ENCODE measurements at regions not wholly inside any gene's neighbourhood (a gene's known extent, or its start where the extent isn't known, plus 50 kb on each side); places are given as distances from the start of the nearest gene placed in this dataset.
A peak's percentile ranks its signal among the peaks of the same experiment; 100 is the strongest.
"Not testable (repeated sequence)": the region's sequence is repeated elsewhere in the genome, so short reads cannot be mapped to it uniquely, and the experiment has no call there.

DNA sequence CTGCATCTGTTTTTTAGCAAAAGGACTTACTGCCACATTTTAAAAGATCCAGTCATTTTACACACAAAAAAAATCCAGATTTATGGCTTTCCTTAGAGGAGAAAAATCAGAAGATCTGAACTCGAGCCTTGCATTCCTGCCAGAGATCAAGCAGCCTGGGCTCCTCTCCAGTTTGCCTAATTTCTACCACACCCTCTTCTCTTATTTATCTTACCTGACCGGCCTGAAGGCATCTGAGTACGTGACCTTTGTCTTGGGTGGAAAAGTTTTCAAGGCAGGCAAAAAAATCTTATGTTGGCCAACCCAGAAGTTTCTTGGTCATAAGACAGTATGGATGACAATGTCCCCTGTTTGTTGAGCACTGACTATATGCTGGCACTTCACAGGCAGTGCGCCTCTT lies 60.3 kb downstream of the CHRD start:
- DNase-seq (ENCODE audit: low read depth in 2 of 2), result no peak

- DNase-seq (ENCODE audit: low read depth in 2 of 2), result peak in 1 of 2 donors; percentile 29
Measured at GRCh38 chr3:184441202-184441900, 61.5 kb downstream of the CHRD start.

DNA sequence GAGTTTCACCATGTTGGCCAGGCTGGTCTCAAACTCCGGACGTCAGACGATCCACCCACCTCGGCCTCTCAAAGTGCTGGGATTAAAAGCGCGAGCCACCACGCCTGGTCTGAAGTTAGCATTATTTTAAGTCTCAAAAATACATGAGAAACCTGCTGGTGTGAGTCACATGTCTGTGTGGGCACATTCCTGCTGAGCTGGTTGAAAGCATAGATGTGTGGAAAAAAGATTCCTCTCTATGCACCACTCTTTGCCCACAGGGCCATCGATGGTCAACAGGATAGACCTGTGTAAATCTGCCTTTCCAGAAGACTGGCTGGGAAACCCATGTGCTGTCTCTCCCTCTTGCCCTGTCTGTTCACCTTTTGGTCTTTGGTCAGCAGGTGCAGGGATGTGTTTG lies 63.5 kb downstream of the CHRD start:
- DNase-seq (ENCODE audit: low read depth in 2 of 2), result no peak

DNA sequence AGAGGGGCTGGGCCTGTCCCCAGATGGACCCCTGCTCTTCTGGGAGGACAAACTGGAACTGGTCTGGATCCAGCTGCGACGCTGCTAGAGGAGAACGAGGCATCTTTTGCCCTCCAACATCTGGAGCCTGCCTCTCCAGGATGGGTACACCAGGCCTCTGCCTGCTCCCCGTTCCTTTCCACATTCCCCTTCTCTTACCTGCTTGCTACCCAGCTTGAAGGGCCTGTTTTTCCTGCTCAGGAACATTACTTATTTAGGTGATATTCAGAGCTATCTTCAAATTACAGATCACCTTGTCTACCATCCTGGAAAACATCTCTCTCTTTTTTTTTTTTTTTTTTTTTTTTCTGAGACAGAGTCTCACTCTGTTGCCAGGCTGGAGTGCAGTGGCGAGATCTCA lies 64.0 kb downstream of the CHRD start:
- no peak for DNase-seq (ENCODE audit: low read depth in 2 of 2)

DNA sequence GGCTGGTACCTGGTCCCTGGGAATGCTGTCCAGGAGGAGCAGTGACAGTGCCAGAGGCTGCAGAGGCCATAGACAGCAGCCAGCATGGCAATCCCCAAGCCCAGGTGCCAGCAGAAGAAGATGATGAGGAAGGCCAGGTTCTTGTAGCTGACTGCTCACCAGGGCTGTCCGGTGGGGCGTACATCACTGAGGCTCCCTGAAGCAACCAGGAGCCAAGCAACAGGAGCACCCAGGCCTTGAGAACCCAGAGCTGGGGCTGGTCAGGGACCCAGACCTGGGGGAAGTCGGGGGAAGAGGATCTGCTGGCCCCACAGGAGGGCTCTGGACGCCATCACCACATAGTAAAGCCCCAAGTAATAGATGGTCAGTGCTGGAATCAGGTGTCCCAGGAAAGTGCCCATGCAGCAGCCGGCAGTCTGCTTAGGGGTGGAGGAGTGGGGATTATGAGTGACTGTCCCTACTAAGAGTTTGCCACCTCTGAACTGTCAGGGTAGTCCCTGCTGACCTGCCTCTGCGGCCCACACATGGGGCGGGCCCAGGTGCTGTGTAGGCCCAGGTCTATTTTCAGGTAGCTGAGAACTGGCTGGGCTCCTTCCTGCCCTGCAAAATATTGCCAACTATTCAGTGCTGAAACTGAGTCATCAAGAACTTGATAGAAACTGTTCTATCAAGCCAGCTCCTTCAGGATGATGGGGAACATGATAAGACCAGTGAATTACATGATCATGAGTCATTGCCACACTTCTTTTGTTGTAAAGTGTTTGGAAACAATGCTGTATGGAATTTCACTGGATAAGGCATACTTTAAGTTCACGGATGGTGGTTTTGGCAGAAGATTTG lies 68.7 kb downstream of the CHRD start:
- DNase-seq (ENCODE audit: low read depth in 2 of 2), result peak in 1 of 2 donors; percentile 96

- no peak for DNase-seq (ENCODE audit: low read depth in 2 of 2)
Measured at GRCh38 chr3:184449161-184449515, 69.3 kb downstream of the CHRD start.

- no peak for DNase-seq (ENCODE audit: low read depth in 2 of 2)
Measured at GRCh38 chr3:184450547-184450946, 70.7 kb downstream of the CHRD start.

DNA sequence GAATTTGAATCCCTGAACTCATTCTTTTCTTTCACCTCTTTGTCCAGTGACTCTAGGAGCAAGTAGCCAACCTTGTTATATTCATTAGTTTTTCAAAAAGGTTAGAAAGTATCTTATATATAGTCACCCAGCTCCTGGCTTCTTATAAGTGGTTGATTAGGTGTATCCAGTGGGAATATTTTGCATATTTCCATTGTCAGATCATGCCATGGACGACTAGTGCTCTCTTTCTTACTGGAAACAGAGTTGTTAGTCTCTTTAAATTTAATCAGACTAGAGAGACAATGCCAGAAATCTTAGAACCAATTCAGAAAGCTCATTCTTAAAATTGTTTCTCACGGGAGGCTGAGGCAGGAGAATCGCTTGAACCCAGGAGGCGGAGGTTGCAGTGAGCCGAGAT lies 73.4 kb downstream of the CHRD start:
- DNase-seq (ENCODE audit: low read depth in 2 of 2), result no peak

- DNase-seq (ENCODE audit: low read depth in 2 of 2), result no peak
Measured at GRCh38 chr3:184455991-184456390, 76.1 kb downstream of the CHRD start.

DNA sequence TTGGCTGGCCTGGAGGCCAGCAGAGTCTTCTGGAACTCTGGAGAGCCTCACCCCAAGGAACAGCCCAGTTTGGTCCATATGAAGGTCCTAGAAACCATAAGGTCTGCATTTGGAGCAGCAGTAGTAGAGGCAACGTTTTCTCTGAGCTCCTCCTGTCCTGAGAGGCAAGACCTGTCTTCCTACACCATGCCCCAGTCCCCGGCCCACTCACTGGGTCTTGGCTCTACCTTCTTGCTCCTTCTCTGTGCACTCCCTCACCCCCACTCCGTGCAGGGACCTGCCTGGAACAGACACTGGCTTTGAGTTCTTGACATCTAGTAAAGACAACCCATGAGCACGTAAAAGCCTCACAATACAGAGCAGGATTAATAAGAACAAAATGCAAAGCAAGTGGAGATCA lies 76.6 kb downstream of the CHRD start:
- DNase-seq (ENCODE audit: low read depth in 2 of 2), result no peak

- no peak for DNase-seq (ENCODE audit: low read depth in 2 of 2)
Measured at GRCh38 chr3:184457329-184457728, 77.5 kb downstream of the CHRD start.

GRCh38 chr3:184457784-184458377 lies 78.0 kb downstream of the CHRD start:
- not testable (repeated sequence) for DNase-seq (ENCODE audit: low read depth in 2 of 2)

- peak; percentile 85 to 97 for DNase-seq (ENCODE audit: low read depth in 2 of 2)
Measured at GRCh38 chr3:184459355-184459754, 79.5 kb downstream of the CHRD start.

- DNase-seq (ENCODE audit: low read depth in 2 of 2), result peak; percentile 28 to 56
Measured at GRCh38 chr3:184460276-184460675, 80.4 kb downstream of the CHRD start.

DNA sequence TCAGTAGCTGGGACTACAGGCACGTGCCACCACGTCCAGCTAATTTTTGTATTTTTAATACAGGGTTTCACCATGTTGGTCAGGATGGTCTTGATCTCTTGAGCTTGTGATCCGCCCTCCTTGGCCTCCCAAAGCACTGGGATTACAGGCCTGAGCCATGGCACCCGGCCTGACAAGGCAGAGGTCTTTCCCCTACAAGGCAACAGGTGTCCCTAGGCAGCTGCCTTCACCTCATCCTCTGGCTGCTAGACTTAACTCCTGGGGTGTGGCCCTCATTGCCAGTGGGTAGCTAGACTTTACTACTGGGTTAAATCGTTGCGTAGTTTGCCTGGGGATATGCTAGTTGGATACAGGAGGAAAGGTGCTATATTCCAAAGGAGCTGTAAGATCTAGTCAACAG lies 81.4 kb downstream of the CHRD start:
- DNase-seq (ENCODE audit: low read depth in 2 of 2), result no peak

DNA sequence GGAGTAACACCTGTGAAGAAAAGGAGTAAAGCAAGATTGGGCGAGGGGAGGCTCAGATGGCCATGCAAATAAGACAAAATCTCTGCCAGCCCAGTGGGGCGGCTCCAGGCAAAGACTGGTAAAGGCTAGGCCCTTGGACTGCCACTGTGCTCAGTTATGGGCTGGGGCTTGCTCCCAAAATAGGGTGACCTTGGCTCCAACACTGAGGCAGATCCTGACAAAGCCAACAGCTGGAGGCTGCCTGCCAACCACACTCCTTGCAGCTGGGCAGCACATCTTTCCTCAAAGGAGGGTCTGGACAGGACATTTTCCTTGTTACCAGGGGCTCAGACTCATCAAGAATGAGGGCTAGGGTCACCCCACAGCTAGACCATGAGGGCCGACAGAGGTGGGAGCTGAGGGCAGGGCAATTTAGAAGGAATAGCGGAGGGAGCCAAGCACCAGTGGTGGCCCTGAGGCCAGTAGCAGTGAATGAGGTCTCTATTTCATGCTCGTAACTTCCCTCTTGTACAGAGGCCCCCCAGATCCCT lies 86.1 kb downstream of the CHRD start:
- DNase-seq (ENCODE audit: low read depth in 2 of 2), result no peak

DNA sequence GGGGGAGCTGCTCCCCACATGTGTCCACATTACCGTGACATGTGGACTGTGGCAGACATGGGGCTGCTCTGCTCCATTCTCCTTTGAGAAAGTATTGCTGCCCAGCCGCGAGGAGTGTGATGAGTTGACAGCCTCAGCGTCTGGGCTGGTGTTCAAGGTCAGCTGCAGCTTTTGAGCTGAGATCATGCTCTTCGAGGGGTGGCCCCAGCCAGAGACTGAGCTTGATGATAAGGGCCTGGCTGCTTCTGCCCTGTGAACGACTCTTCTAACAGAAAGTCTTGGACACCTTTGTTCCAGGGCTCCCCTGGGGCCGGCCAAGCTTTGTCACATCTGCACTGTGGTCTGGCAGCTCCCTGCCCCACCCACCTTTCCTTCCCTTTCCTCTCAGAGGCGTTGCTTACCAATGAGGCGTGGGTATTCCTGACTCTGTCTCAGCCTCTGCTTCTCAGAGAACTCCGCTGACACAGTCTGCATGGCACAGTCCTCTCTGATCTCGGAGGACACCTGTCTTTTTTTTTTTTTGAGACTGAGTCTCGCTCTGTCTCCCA lies 86.6 kb downstream of the CHRD start:
- peak in 1 of 2 donors; percentile 46 for DNase-seq (ENCODE audit: low read depth in 2 of 2)

DNA sequence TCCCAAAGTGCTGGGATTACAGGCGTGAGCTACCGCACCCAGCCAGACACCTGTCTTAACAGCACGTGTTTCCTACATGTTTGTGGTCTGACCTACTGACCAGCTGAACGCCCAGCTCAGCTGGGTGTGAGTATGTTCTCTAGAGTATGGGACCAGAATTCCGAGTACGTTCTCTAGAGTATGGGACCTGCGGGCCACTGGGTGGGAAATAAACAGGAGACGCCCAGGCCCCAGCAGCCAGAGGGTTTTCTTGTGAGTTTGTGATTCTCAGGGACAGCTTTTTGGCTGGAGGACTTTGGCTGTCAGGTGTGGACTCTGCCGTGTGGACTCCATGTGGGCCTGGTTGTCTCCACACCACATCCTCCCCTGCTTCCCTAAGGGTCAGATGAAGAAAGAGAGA lies 87.3 kb downstream of the CHRD start:
- no peak for DNase-seq (ENCODE audit: low read depth in 2 of 2)

DNA sequence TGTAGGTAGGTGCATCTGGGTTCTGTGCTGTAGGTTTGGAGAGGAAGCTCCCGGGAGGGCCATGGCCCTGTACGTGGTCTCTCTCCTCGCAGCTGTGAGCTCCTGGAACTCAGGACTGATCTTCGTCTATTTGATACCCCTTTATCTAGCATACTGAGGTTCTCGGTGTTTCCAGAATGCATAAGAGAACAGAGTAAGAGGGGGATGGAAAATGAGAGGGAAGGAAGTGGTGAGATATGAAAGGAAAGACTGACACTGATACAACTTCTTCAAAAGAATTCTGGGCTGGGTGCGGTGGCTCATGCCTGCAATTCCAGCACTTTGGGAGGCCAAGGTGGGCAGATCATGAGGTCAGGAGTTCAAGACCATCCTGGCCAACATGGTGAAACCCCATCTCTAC lies 90.7 kb downstream of the CHRD start:
- DNase-seq (ENCODE audit: low read depth in 2 of 2), result no peak

- no peak for DNase-seq (ENCODE audit: low read depth in 2 of 2)
Measured at GRCh38 chr3:184471439-184471838, 90.1 kb upstream of the EPHB3 start.

DNA sequence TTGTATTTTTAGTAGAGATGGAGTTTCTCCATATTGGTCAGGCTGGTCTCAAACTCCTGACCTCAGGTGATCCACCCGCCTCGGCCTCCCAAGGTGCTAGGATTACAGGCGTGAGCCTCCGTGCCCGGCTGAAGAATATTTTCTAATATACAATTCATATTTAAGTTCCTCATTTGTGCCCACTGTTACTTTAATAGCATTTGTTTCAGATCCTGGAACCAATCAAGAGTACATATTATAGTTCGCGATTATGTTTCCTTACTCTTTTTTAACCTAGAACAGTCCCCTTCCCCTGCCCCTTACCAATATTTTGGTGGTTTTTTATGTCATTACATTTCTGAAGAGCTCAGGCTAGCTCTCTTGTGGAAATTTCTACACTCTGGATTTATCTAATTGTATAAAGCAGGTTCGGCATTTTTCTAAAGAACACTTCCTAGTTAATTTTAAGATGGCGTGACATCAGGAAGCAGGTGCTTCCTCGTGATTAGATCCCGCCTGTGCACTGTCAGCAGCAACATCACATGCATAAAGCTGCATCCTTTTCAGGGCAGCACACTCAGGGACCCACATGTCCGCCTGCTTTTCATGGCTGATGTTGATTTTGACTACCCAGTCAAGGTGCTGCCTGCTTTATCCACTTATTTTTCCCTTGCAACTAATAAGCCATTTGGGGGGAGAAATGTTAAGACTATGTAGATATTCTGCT lies 88.7 kb upstream of the EPHB3 start:
- peak; percentile 98 for DNase-seq (ENCODE audit: low read depth in 2 of 2)

- no peak for DNase-seq (ENCODE audit: low read depth in 2 of 2)
Measured at GRCh38 chr3:184474897-184475296, 86.7 kb upstream of the EPHB3 start.
